Parathyroid adenoma (tissue), 2 donors: ENCODE measurements at regions not wholly inside any gene's neighbourhood (a gene's known extent, or its start where the extent isn't known, plus 50 kb on each side); places are given as distances from the start of the nearest gene placed in this dataset.

Experiments used
- H2AFZ ChIP-seq: fragments of 300-600 bp; sonication (generic); one replicate; pipeline ENCODE4 v1.7.0; 2017; ENCODE audit warnings: antibody characterized with exemption, mild to moderate bottlenecking
- H3K27ac ChIP-seq: fragments of 300-600 bp; sonication (generic); one replicate; pipeline ENCODE4 v1.7.0; 2017
- H3K27me3 ChIP-seq: fragments of 300-600 bp; sonication (generic); one replicate; pipeline ENCODE4 v1.7.0; 2017; ENCODE audit warnings: low read length; ENCODE audit not compliant: control insufficient read depth, insufficient read depth
- H3K36me3 ChIP-seq: fragments of 300-600 bp; sonication (generic); one replicate; pipeline ENCODE4 v1.7.0; 2017; ENCODE audit warnings: low read length; ENCODE audit not compliant: control insufficient read depth, insufficient read depth
- H3K4me1 ChIP-seq: fragments of 300-600 bp; sonication (generic); one replicate; pipeline ENCODE4 v1.7.0; 2017; ENCODE audit warnings: control low read depth
- H3K4me2 ChIP-seq: fragments of 300-600 bp; sonication (generic); one replicate; pipeline ENCODE4 v1.7.0; 2017; ENCODE audit warnings: low read length
- H3K4me3 ChIP-seq: fragments of 300-600 bp; sonication (generic); one replicate; pipeline ENCODE4 v1.7.0; 2017; ENCODE audit warnings: low read depth, low read length
- H3K79me2 ChIP-seq: fragments of 300-600 bp; sonication (generic); one replicate; pipeline ENCODE4 v1.7.0; 2017; ENCODE audit warnings: control low read depth
- H3K9ac ChIP-seq: fragments of 300-600 bp; sonication (generic); one replicate; pipeline ENCODE4 v1.7.0; 2017; ENCODE audit warnings: mild to moderate bottlenecking
- H3K9me3 ChIP-seq: fragments of 300-600 bp; sonication (generic); one replicate; pipeline ENCODE4 v1.7.0; 2017; ENCODE audit warnings: low read length; ENCODE audit not compliant: control insufficient read depth
- CTCF ChIP-seq: fragments of 300-600 bp; sonication (generic); IDR thresholded peaks from one replicate; pipeline ENCODE4 v1.7.0; 2017; ENCODE audit warnings: antibody characterized with exemption, mild to moderate bottlenecking
- donor health status: primary hyperparathyroidism.

GRCh38 chr20:60403105-60403741, 445.0 kb downstream of the CDH26 start:
- no peak overlapping the region for H3K9ac ChIP-seq
- no peak for TF ChIP-seq CTCF
- no peaks in the 10 kb centered on the region for H3K27me3 ChIP-seq

GRCh38 chr20:60407011-60407771, 449.0 kb downstream of the CDH26 start:
- H3K4me2 ChIP-seq, result no peak overlapping the region
- H3K9me3 ChIP-seq, result no peaks in the 10 kb centered on the region
- no peak for TF ChIP-seq CTCF
- H3K36me3 ChIP-seq, result no peaks in the 10 kb centered on the region
- no peak overlapping the region for H2AFZ ChIP-seq
- no peaks in the 10 kb centered on the region for H3K79me2 ChIP-seq
- no peak overlapping the region for H3K27ac ChIP-seq
- no peak overlapping the region for H3K4me3 ChIP-seq
- H3K4me1 ChIP-seq, result peaks cover 6% of the 10 kb centered on the region
- H3K9ac ChIP-seq, result no peak overlapping the region
- no peaks in the 10 kb centered on the region for H3K27me3 ChIP-seq

More at GRCh38 chr20:60403105-60403741, 445.0 kb downstream of the CDH26 start:
- H3K36me3 ChIP-seq, result no peaks in the 10 kb centered on the region
- no peak overlapping the region for H3K27ac ChIP-seq
- no peaks in the 10 kb centered on the region for H3K79me2 ChIP-seq
- peaks cover 6% of the 10 kb centered on the region for H3K4me1 ChIP-seq
- no peaks in the 10 kb centered on the region for H3K9me3 ChIP-seq
- H3K4me2 ChIP-seq, result no peak overlapping the region
- H2AFZ ChIP-seq, result no peak overlapping the region
- H3K4me3 ChIP-seq, result no peak overlapping the region

- Histone ChIP-seq H3K27me3 (no peaks in the 10 kb centered on the region), H3K9me3 (no peaks in the 10 kb centered on the region), H3K4me2 (no peak overlapping the region), H2AFZ (no peak overlapping the region), H3K79me2 (no peaks in the 10 kb centered on the region), H3K4me1 (peaks cover 6% of the 10 kb centered on the region), H3K9ac (no peak overlapping the region), H3K27ac (no peak overlapping the region), H3K36me3 (no peaks in the 10 kb centered on the region), H3K4me3 (no peak overlapping the region)
- TF ChIP-seq CTCF, result no peak
Measured at GRCh38 chr20:60407938-60408337, 449.7 kb downstream of the CDH26 start.

- H3K79me2 ChIP-seq, result no peaks in the 10 kb centered on the region
- peaks cover 6% of the 10 kb centered on the region for H3K4me1 ChIP-seq
- no peak overlapping the region for H2AFZ ChIP-seq
- H3K27me3 ChIP-seq, result no peaks in the 10 kb centered on the region
- no peak overlapping the region for H3K4me3 ChIP-seq
- TF ChIP-seq CTCF, result no peak
- H3K4me2 ChIP-seq, result no peak overlapping the region
- H3K9me3 ChIP-seq, result no peaks in the 10 kb centered on the region
- no peak overlapping the region for H3K27ac ChIP-seq
- H3K36me3 ChIP-seq, result no peaks in the 10 kb centered on the region
- no peak overlapping the region for H3K9ac ChIP-seq
Measured at GRCh38 chr20:60408435-60408834, 450.2 kb downstream of the CDH26 start.
